ENCODE measurements at regions not wholly inside any gene's neighbourhood (a gene's known extent, or its start where the extent isn't known, plus 50 kb on each side); places are given as distances from the start of the nearest gene placed in this dataset.
"Not testable (repeated sequence)": the region's sequence is repeated elsewhere in the genome, so short reads cannot be mapped to it uniquely, and the experiment has no call there.

- no peak for DNase-seq (ENCODE audit: low read depth in 2 of 2)
Measured at GRCh38 chr12:34097213-34097612, 74.9 kb downstream of the ALG10 start.

- DNase-seq (ENCODE audit: low read depth in 2 of 2), result no peak
Measured at GRCh38 chr12:34105392-34105933, 83.2 kb downstream of the ALG10 start.

GRCh38 chr12:34106172-34106571 is 83.9 kb downstream of the ALG10 start:
- DNase-seq (ENCODE audit: low read depth in 2 of 2), result no peak

- no peak for DNase-seq (ENCODE audit: low read depth in 2 of 2)
Measured at GRCh38 chr12:34107016-34107415, 84.7 kb downstream of the ALG10 start.

DNA sequence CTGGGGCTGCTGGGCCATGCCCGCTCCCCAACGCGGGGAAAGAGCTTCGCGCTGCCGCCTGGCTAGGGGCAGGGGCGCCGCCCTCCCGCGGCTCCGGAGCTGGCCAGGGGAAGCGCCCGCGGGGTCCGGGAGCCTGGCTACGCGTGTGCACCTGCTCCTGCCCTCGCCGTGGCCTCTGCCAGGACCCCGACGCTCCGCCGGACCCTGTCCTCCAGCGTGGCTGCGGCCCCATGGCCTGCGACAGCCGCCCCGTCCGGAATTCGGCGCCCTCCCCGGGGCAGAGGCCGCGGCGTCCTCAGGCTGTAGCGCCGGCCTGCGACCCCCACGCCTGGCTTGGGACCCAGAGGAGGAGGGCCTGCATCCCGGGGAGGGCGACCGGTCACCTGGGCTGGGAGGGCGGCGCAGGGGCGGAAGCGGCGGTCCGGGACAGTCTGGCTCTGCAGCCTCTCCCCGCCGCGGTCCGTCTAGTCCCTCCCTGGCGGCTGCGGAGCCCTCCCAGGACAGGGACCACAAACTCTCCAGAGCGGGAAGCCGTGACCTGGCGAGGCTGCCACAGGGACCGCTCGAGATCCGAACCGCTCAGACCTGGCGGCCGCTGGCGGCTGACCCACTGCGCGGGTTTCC is 85.6 kb downstream of the ALG10 start:
- DNase-seq (ENCODE audit: low read depth in 2 of 2), result no peak

DNA sequence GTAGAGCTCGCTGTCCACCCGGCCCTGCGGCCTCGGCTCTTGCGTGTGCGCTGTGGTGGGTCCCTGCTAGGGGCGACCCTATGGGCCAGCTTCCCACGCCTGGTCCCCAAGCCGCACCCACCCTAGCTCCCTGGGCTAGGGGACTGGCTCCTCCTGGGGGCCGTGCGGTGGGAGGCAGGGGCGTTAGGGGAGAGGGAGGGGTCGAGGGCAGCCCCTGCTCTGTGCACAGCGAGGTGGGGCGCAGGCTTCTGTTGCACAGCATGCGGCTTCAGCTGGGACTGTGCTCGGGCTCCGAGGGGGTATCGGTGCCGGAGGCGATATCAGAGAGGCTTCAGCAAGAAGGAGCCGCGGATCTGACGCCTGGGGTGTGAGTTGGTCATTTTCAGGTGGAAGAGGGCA is 86.1 kb downstream of the ALG10 start:
- no peak for DNase-seq (ENCODE audit: low read depth in 2 of 2)

DNA sequence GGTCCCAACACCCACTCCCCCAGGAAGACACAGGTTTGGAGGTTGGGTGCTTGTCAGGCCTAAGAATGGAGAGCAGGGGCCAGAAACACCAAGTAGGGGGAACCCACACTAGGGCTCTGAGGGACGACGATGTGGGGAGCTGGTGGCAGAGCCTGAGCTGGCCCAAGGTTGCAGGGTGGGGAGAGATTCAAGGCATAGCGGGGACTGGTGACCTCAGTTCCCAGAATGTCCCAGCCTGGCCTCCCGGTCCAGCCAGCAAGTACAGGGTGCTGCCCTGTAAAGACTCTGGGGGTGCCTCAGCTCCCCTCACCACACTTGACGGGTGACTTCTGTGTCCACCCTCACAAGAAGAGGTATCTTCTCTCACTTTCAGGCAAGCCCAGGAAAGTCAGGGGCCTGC is 86.7 kb downstream of the ALG10 start:
- DNase-seq (ENCODE audit: low read depth in 2 of 2), result no peak

GRCh38 chr12:34109390-34109789 is 87.1 kb downstream of the ALG10 start:
- DNase-seq (ENCODE audit: low read depth in 2 of 2), result no peak

DNA sequence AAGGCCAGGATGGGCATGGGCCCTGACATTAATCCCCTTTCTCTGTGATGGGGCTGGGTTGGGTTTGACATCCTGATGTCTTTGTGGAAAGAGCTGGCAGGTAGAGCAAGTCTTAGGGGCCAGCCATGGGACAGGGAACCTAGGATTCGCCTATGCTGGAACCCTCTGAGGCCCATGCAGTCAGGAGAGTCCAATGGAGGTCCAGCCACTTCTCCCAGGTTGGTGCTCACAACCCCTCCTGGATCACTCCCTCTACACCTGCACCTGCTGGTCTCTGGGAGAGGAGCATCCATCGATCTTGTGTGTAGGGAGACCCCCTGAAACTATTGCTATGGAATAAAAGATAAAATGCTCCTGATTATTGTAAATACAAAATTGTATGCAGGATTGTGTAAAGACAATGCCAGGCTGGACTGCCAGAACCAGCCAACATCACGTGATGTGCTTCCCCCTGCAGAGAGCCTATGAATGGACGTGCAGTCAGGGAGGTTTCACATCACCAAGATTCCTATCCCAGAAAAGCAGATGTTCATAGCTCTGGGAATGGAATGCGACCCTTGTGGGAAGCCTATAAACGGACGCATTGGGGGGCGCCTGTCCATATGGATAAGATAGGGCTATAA is 87.7 kb downstream of the ALG10 start:
- not testable (repeated sequence) for DNase-seq (ENCODE audit: low read depth in 2 of 2)

- no peak for DNase-seq (ENCODE audit: low read depth in 2 of 2)
Measured at GRCh38 chr12:34119366-34119765, 97.1 kb downstream of the ALG10 start.

DNA sequence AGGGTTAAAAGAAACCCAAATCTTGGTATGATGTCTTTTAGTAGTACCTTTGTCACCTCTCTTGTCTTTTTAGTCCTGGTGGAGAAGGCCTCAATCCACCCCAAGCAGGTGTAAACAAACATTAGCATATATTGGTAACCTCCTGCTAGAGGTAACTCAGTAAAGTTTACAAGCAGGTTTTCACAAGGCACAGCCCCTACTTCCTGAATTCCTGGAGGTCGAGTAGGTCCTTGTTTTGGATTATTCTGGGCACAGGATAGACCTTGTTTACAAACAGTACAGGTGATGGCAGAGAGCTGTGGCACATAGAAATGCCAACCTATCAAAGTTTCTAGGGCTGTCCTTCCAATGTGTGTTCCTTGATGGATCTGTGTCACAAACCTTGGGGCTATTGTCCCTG is 99.1 kb downstream of the ALG10 start:
- no peak for DNase-seq (ENCODE audit: low read depth in 2 of 2)

- DNase-seq (ENCODE audit: low read depth in 2 of 2), result not testable (repeated sequence)
Measured at GRCh38 chr12:34123092-34123491, 100.8 kb downstream of the ALG10 start.

DNA sequence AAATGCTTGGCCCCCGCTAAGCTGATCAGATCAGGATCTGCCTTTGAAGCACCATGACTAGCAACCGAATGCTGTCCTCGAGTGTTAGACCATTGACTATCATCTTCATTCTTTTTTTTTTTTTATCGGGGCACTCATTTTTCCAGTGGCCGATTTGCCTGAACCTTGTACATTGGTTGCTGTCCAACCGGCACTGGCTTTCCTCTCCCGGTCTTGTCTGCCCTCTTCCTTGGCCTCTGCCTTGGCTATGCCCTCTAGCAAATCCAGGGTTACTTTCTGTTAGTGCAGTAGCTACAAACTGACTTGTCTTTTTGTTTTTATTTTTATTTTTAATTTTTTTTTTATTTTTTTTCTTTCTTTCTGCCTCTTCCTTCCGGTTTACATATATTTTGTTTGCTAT is 102.3 kb downstream of the ALG10 start:
- no peak for DNase-seq (ENCODE audit: low read depth in 2 of 2)

GRCh38 chr12:34126239-34126641 is 103.9 kb downstream of the ALG10 start:
- no peak for DNase-seq (ENCODE audit: low read depth in 2 of 2)

GRCh38 chr12:34126805-34127204 is 104.5 kb downstream of the ALG10 start:
- no peak for DNase-seq (ENCODE audit: low read depth in 2 of 2)

DNA sequence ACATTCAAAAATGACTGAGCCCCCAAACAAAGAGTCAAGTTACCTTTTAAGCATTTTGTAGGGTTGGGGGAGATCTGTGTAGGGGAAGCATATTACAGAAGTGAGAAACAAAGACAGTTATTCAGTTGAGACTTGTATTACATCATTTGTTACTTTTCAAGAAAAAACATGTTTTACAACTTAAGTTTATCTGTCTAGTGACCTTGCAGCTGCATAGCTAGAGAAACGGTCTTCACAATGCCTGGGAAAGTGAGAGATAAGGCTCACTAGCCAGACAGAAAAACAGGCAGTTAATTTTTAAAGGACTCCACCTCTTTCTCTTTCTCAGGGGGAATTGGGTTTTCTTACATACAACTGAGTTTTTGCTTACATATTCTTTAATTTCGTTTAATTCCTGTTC is 105.1 kb downstream of the ALG10 start:
- not testable (repeated sequence) for DNase-seq (ENCODE audit: low read depth in 2 of 2)

DNA sequence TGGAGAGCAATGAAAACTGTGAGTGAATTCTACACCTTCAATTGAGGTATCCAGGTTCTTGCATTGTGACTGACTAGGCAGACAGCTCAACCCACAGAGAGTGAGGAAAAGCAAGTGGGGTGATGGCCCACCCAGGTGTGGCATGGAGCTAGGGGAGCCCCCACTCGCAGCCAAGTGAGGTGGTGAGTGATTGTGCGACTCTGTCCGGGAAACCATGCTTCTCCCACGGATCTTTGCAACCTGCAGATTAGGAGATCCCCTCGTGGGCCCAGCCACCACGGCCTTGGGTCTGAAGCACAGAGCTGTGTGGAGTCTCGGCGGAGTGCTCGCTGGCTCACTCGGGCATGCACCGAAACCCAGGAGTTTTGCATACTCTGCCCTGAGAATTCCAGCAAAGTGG is 120.1 kb downstream of the ALG10 start:
- DNase-seq (ENCODE audit: low read depth in 2 of 2), result no peak

DNA sequence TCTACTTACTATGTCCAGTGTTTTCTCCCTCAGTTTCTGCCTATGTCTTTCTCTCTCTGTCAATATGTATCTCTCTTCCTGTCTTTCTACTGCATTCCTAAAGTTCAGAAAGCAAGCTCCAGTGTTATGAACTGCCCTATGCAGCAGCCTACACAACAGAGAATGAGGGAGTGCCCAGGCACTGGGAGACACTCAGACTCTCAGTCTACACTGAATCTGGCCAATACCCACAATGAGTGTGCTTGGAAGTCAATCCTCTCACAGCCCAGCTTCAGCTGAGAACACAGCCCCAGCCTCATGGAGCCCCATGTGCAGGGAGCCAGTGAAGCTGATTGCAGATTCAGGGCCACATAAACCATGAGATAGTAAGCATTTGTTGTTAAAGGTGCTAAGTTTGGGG is 128.7 kb downstream of the ALG10 start:
- DNase-seq (ENCODE audit: low read depth in 2 of 2), result no peak

GRCh38 chr12:34163443-34163842 is 141.1 kb downstream of the ALG10 start:
- DNase-seq (ENCODE audit: low read depth in 2 of 2), result no peak

DNA sequence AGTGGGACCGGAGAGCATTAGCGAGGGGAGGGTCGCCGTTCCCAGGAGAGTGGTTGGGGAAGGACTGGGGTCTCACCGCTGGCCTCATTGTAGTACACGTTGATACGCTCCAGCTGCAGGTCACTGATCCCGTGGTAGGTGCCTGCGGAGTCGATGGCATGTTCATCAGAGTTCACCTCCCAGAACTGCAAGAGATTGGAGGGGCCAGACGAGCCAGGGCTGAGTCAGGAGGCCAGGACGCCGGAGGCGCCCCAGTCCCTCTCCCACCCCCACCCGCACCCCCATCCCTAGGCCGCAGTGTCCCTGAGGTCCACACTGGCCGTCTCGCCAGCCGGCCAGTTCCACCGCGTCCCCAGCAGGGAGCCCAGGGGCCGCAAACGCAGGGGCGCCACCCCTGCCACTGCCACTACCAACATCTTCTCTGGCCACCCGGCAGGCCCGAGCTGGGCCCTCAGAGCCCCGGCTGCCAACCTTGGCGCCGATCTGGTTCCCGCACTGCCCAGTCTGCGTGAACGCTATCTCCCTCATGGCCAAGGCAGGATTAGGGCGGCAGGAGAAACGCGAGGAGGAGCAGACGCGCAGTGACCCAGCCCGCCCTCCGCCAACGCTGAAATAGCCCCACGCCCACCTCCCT is 144.2 kb downstream of the ALG10 start:
- no peak for DNase-seq (ENCODE audit: low read depth in 2 of 2)

GRCh38 chr12:34168507-34168906 is 146.2 kb downstream of the ALG10 start:
- DNase-seq (ENCODE audit: low read depth in 2 of 2), result not testable (repeated sequence)

DNA sequence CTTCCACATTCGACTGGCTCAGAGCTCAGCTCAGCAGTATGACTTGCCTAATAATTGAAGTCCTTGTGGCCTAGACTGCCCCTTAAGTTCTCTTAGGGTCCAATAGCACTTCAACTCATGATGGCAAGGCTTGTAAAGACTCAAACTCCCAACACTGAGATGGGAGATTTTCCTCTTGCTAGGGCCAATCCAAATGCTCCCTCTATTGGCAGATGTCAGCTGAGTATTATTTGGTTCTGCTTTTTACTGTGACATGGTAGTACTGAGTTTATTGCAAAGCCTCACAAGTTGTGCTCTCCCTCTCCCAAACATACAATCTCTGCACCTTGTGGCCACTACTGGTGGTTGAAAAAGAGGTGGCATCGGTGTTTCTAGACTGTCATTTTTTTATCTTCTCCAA is 164.2 kb downstream of the ALG10 start:
- DNase-seq (ENCODE audit: low read depth in 2 of 2), result no peak

GRCh38 chr12:34188974-34189373 is 166.7 kb downstream of the ALG10 start:
- no peak for DNase-seq (ENCODE audit: low read depth in 2 of 2)

Data from stimulated activated CD8-positive, alpha-beta memory T cell treated with anti-CD3 and anti-CD28 coated beads, Interleukin-7, amount 100 ng/mL, for 1 hour (primary cell).